CD8-positive, alpha-beta memory T cell (primary cell): ENCODE measurements at regions not wholly inside any gene's neighbourhood (a gene's known extent, or its start where the extent isn't known, plus 50 kb on each side); places are given as distances from the start of the nearest gene placed in this dataset.

Experiments
- CTCF ChIA-PET: fragments of 350-600 bp; sonication (Branson Sonifier 250); formaldehyde crosslinking; loops from one replicate; lab custom pipeline; 2021; ENCODE audit warnings: antibody characterized with exemption; lab: Charles Lee
- POLR2A ChIA-PET: fragments of 350-600 bp; sonication (Branson Sonifier 250); formaldehyde crosslinking; loops from one replicate; lab custom pipeline; 2021; ENCODE audit warnings: antibody characterized with exemption; lab: Charles Lee
- DNase-seq, 5 donors: peaks; one replicate each; pipeline versions ENCODE4 v3.0.0 to v3.0.0-alpha.2; 2020 to 2022; ENCODE audit warnings: mixed read lengths in 1 of 5
- H3K27ac ChIP-seq: one replicate; pipeline ENCODE4 v1.7.0; 2013; ENCODE audit warnings: low read depth, mild to moderate bottlenecking, low read length, moderate library complexity
- H3K27me3 ChIP-seq: 2 replicates; pipeline ENCODE4 v1.7.0; 2013; ENCODE audit warnings: low read length, mild to moderate bottlenecking; ENCODE audit not compliant: insufficient read depth, poor library complexity, severe bottlenecking
- H3K36me3 ChIP-seq: 2 replicates; pipeline ENCODE4 v1.7.0; 2013; ENCODE audit warnings: mild to moderate bottlenecking, low read length, moderate library complexity; ENCODE audit not compliant: insufficient read depth
- H3K4me1 ChIP-seq: 2 replicates; pipeline ENCODE4 v1.7.0; 2013; ENCODE audit warnings: mild to moderate bottlenecking, low read length, moderate library complexity; ENCODE audit not compliant: insufficient read depth
- H3K4me3 ChIP-seq: 2 replicates; pipeline ENCODE4 v1.7.0; 2013; ENCODE audit warnings: mild to moderate bottlenecking, low read length
- H3K9me3 ChIP-seq: 2 replicates; pipeline ENCODE4 v1.7.0; 2013; ENCODE audit warnings: mild to moderate bottlenecking, low read length
- H3K27ac Mint-ChIP-seq, 8 donors: one replicate each; pipeline ENCODE4 v1.8.0; 2020 to 2021; ENCODE audit warnings: mixed read lengths in 8 of 8, mild to moderate bottlenecking in 6 of 8, inconsistent platforms in 3 of 8, moderate library complexity in 3 of 8
- H3K27me3 Mint-ChIP-seq, 2 donors: one replicate each; pipeline ENCODE4 v1.8.0; 2020 to 2021; ENCODE audit warnings: mixed read lengths in 2 of 2, mild to moderate bottlenecking in 1 of 2, moderate library complexity in 1 of 2
- H3K36me3 Mint-ChIP-seq, 3 donors: one replicate each; pipeline ENCODE4 v1.8.0; 2020 to 2021; ENCODE audit warnings: mixed read lengths in 3 of 3, inconsistent platforms in 1 of 3, mild to moderate bottlenecking in 1 of 3
- H3K4me1 Mint-ChIP-seq, 3 donors: one replicate each; pipeline ENCODE4 v1.8.0; 2020 to 2021; ENCODE audit warnings: mixed read lengths in 3 of 3, inconsistent platforms in 1 of 3, mild to moderate bottlenecking in 1 of 3
- H3K4me3 Mint-ChIP-seq, 7 donors: one replicate each; pipeline ENCODE4 v1.8.0; 2020 to 2021; ENCODE audit warnings: mixed read lengths in 7 of 7, mild to moderate bottlenecking in 6 of 7, moderate library complexity in 4 of 7, inconsistent platforms in 2 of 7
- H3K9me3 Mint-ChIP-seq, 5 donors: one replicate each; pipeline ENCODE4 v1.8.0; 2020 to 2022; ENCODE audit warnings: mixed read lengths in 5 of 5, mild to moderate bottlenecking in 3 of 5, moderate library complexity in 2 of 5, inconsistent platforms in 1 of 5

DNA sequence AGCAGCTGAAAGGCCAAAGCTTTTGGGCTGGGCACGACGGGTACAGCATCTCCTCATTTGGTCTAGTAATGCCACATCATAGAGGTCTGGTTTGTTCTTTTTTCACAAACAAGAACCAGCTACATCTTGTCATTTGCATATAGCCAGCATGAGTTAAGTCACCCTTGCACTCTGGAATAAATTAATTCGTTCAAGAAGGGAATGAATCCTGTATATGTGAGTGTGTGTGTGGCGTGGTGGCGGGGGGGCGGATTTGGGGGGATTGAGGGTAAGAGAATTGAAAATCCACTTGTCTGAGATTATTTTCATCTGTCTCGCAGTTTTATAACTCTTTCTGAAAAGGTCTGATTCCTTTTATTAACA lies 380.0 kb upstream of the CAMK1G start:
- Mint-ChIP-seq H3K4me1 (peaks cover 0 to 7% (median 5%) of the 10 kb centered on the region in 3 donors), H3K9me3 (peaks cover 0 to 5% (median 2%) of the 10 kb centered on the region in 5 donors), H3K36me3 (no peaks in the 10 kb centered on the region), H3K27me3 (peaks cover 21 to 39% of the 10 kb centered on the region in 2 donors), H3K27ac (no peak overlapping the region), H3K4me3 (no peak overlapping the region)
- no peaks in the 10 kb centered on the region for H3K4me1 ChIP-seq
- POLR2A ChIA-PET, result no interaction called here
- no peak for DNase-seq
- CTCF ChIA-PET, result interaction anchor here (1.0 to 1.4 kb wide), 3 partner anchors 8 to 54 kb away, joined by 3 to 5 read pairs (median 3); no protein-coding TSS in a partner anchor
- no peaks in the 10 kb centered on the region for H3K9me3 ChIP-seq
- no peak overlapping the region for H3K4me3 ChIP-seq
- H3K27ac ChIP-seq, result no peak overlapping the region
- no peaks in the 10 kb centered on the region for H3K36me3 ChIP-seq
- peaks cover 3% of the 10 kb centered on the region for H3K27me3 ChIP-seq

DNA sequence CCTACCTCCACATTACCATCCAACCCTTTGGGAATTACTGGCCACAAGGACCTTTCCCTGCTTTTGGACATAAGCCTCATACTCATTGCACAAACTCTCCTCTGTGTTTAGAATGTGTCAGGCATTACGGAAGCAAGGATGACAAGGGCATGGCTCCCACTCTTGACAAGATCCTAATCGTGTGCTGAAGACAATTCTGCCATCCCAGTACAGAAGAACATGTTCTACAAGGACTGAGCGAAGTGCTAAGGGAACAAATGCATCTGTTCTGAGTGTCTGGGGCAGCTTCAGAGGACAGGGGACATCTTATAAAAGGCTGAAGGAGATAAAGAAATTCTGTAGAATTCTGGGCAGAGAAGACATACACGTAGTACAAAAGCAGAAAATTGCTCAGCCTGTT lies 378.5 kb upstream of the CAMK1G start:
- Histone ChIP-seq H3K4me1 (no peaks in the 10 kb centered on the region), H3K27ac (no peak overlapping the region), H3K27me3 (peaks cover 3% of the 10 kb centered on the region), H3K36me3 (no peaks in the 10 kb centered on the region), H3K4me3 (no peak overlapping the region), H3K9me3 (no peaks in the 10 kb centered on the region)
- CTCF ChIA-PET, result interaction anchor here (0.7 kb wide), 1 partner anchor 66 kb away, joined by 3 read pairs; no protein-coding TSS in a partner anchor
- peaks cover 21 to 50% of the 10 kb centered on the region in 2 donors for H3K27me3 Mint-ChIP-seq
- no peak overlapping the region for H3K27ac Mint-ChIP-seq
- peaks cover 0 to 7% (median 5%) of the 10 kb centered on the region in 3 donors for H3K4me1 Mint-ChIP-seq
- peaks cover 0 to 3% (median 0%) of the 10 kb centered on the region in 5 donors for H3K9me3 Mint-ChIP-seq
- DNase-seq, result no peak
- H3K36me3 Mint-ChIP-seq, result no peaks in the 10 kb centered on the region
- H3K4me3 Mint-ChIP-seq, result no peak overlapping the region
- POLR2A ChIA-PET, result no interaction called here

DNA sequence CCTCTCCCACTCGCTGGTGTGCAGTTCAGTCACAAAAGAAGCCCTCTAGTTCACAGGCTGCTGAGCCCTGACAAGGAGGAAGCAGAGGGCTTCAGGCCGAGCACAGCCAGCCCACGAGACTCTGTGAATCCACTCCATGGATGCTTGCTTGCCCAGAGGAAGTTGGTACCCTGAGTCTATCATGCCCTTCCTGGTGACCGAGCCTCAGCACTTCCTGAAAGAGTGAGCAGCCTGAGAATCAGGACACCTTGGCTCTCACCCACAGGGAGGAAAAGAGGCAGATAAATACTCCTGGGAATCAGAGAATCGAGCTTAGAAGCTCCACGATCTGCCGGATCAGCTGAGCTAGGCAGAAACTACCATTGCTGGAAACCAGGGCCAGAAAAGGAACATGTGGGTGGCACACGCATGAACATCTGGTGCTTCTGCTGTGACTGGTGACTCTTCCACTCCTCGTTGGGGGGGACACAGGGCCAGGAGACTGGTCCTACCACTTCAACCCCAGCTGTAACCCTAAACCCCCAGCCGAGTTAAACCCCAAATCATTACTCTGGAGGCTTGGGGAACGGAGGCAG lies 376.3 kb upstream of the CAMK1G start:
- Histone ChIP-seq H3K9me3 (no peaks in the 10 kb centered on the region), H3K4me1 (no peaks in the 10 kb centered on the region), H3K4me3 (no peak overlapping the region), H3K36me3 (no peaks in the 10 kb centered on the region), H3K27me3 (peaks cover 3% of the 10 kb centered on the region), H3K27ac (no peak overlapping the region)
- DNase-seq, result no peak
- no peaks in the 10 kb centered on the region for H3K36me3 Mint-ChIP-seq
- peak overlapping the region in 1 of 7 donors; percentile 19 for H3K4me3 Mint-ChIP-seq
- POLR2A ChIA-PET, result no interaction called here
- CTCF ChIA-PET, result interaction anchor here (0.8 kb wide), 1 partner anchor 41 kb away, joined by 3 read pairs; no protein-coding TSS in a partner anchor
- H3K27me3 Mint-ChIP-seq, result peaks cover 22 to 49% of the 10 kb centered on the region in 2 donors
- H3K27ac Mint-ChIP-seq, result no peak overlapping the region
- peaks cover 0 to 3% (median 0%) of the 10 kb centered on the region in 5 donors for H3K9me3 Mint-ChIP-seq
- peaks cover 0 to 7% (median 5%) of the 10 kb centered on the region in 3 donors for H3K4me1 Mint-ChIP-seq

DNA sequence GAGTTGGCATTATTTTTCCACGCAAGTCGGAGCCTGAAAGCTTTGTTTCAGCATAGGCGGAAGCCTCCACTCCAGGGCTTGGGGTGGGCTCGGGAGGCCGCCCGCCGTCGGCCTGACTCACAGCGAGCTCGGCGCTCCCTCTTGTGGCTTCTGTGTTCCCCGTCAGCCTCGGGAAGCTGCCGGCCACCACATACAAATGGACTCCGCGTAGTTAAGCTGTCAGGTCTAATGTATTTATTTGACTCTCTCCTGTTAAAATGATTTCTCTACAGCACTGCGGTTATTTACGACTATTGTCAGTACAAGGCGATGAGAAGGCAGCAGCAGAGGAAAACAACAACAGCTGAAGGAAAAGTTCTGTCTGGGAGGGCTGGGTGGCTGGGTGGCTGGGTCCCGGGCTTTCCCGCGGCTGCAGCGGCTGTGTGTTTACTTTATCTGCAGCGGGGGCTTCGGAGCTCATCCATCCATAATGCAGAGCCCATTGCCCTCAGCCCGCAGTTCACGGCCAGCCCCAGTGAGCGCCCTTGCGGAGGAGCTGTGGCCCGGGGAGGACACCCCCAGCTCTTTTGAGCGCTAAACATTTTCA lies 375.7 kb upstream of the CAMK1G start:
- Histone ChIP-seq H3K27ac (no peak overlapping the region), H3K4me3 (no peak overlapping the region), H3K9me3 (no peaks in the 10 kb centered on the region), H3K36me3 (no peaks in the 10 kb centered on the region), H3K27me3 (peaks cover 3% of the 10 kb centered on the region), H3K4me1 (no peaks in the 10 kb centered on the region)
- Mint-ChIP-seq H3K27me3 (peaks cover 22 to 49% of the 10 kb centered on the region in 2 donors), H3K4me1 (peaks cover 0 to 7% (median 5%) of the 10 kb centered on the region in 3 donors), H3K27ac (no peak overlapping the region), H3K36me3 (no peaks in the 10 kb centered on the region), H3K4me3 (peak overlapping the region in 1 of 7 donors; percentile 33), H3K9me3 (peaks cover 0 to 3% (median 0%) of the 10 kb centered on the region in 5 donors)
- no peak for DNase-seq
- ChIA-PET CTCF (interaction anchor here (0.8 kb wide), 1 partner anchor 41 kb away, joined by 3 read pairs; no protein-coding TSS in a partner anchor), POLR2A (no interaction called here)

DNA sequence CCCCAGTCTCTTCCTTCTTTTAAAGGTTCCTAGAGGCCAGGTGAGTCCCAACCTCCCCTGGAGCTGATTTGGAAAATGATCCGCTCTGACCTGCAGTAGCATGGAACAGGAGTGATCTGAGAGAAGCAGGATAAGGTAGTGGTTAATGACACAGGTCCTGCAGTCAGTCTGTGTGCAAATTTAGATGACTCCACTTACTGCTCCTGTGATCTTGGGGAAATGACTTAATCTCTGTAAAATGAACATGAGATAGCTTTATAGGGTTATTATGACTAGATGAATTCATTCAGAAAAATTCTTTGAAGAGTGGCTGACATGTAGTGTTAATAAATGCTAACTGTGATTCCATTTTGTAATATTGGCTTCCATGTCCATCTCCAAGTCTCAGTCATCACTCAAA lies 374.9 kb upstream of the CAMK1G start:
- Mint-ChIP-seq H3K27me3 (peaks cover 19 to 53% of the 10 kb centered on the region in 2 donors), H3K4me1 (peaks cover 0 to 7% (median 5%) of the 10 kb centered on the region in 3 donors), H3K9me3 (peaks cover 0 to 3% (median 0%) of the 10 kb centered on the region in 5 donors), H3K36me3 (no peaks in the 10 kb centered on the region), H3K4me3 (no peak overlapping the region), H3K27ac (no peak overlapping the region)
- Histone ChIP-seq H3K27me3 (peaks cover 3% of the 10 kb centered on the region), H3K9me3 (no peaks in the 10 kb centered on the region), H3K27ac (no peak overlapping the region), H3K4me1 (no peaks in the 10 kb centered on the region), H3K4me3 (no peak overlapping the region), H3K36me3 (no peaks in the 10 kb centered on the region)
- POLR2A ChIA-PET, result no interaction called here
- DNase-seq, result no peak
- CTCF ChIA-PET, result no interaction called here

DNA sequence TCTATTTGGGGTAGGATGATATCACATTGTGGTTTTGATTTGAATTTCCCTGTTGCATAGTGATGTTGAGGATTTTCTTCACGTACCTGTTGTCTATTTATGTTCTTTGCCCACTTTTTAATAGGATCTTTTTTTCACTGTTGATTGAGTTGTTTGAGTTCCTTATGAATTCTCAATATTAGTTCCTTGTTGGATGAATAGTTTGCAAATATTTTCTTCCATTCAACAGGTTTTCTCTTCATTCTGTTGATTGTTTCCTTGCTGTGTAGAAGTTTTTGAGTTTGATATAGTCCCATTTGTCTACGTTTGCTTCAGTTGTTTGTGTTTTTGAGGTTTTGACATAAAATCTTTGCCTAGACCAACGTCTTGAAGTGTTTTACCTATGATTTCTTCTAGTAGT lies 369.5 kb upstream of the CAMK1G start:
- H3K4me3 Mint-ChIP-seq, result no peak overlapping the region
- peaks cover 0 to 4% (median 0%) of the 10 kb centered on the region in 3 donors for H3K36me3 Mint-ChIP-seq
- H3K27ac Mint-ChIP-seq, result no peak overlapping the region
- H3K36me3 ChIP-seq, result no peaks in the 10 kb centered on the region
- ChIA-PET POLR2A (no interaction called here), CTCF (no interaction called here)
- no peaks in the 10 kb centered on the region for H3K4me1 Mint-ChIP-seq
- peaks cover 0 to 7% (median 4%) of the 10 kb centered on the region in 5 donors for H3K9me3 Mint-ChIP-seq
- no peaks in the 10 kb centered on the region for H3K27me3 ChIP-seq
- no peak overlapping the region for H3K4me3 ChIP-seq
- H3K4me1 ChIP-seq, result no peaks in the 10 kb centered on the region
- H3K27ac ChIP-seq, result no peak overlapping the region
- no peak for DNase-seq
- H3K27me3 Mint-ChIP-seq, result peaks cover 10 to 19% of the 10 kb centered on the region in 2 donors
- H3K9me3 ChIP-seq, result no peaks in the 10 kb centered on the region

DNA sequence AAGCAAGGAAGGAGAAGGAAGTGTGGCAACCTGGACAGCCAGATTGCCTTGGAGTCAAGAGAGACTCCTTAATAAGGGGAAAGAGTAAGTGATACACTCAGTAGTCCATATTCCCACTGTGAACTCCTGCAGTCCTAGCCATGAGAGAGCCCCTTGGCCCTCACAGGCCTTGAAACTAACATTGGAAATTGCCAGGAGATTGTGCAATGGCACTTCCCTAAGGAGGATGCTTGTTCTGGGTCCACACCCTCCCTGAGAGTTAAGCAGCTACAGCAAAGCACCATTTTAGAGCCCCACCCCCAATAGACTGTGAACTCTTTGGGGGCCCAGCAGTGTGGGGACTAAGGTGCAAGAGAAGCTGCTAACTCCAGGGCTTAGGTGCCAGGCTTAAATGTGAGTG lies 367.7 kb upstream of the CAMK1G start:
- Histone ChIP-seq H3K27ac (no peak overlapping the region), H3K9me3 (no peaks in the 10 kb centered on the region), H3K27me3 (no peaks in the 10 kb centered on the region), H3K4me3 (no peak overlapping the region), H3K4me1 (no peaks in the 10 kb centered on the region), H3K36me3 (no peaks in the 10 kb centered on the region)
- ChIA-PET CTCF (no interaction called here), POLR2A (no interaction called here)
- Mint-ChIP-seq H3K4me3 (no peak overlapping the region), H3K27ac (no peak overlapping the region), H3K9me3 (peaks cover 0 to 7% (median 4%) of the 10 kb centered on the region in 5 donors), H3K27me3 (peaks cover 8 to 12% of the 10 kb centered on the region in 2 donors), H3K36me3 (peaks cover 0 to 4% (median 0%) of the 10 kb centered on the region in 3 donors), H3K4me1 (no peaks in the 10 kb centered on the region)
- DNase-seq, result no peak

DNA sequence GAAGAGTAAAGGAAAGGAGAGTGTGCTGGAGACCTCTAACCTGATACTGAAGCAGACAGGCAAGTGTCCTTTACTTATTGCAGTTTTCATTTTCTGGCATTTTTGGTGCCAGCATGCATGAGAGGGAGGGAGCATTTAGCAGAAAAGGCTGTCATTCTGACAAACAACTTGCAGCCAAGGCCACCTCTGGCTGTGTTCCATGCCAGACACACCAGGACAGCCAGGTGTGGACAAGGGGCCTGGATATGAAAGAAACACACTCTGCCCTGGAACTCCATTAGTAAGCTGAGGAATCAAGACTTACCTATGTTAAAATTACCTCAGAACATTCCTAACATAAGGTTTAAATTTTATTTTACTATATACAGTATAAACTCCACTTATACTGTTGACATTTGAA lies 365.4 kb upstream of the CAMK1G start:
- Histone ChIP-seq H3K4me3 (no peak overlapping the region), H3K9me3 (no peaks in the 10 kb centered on the region), H3K27ac (no peak overlapping the region), H3K27me3 (no peaks in the 10 kb centered on the region), H3K36me3 (no peaks in the 10 kb centered on the region), H3K4me1 (no peaks in the 10 kb centered on the region)
- no peak for DNase-seq
- no peaks in the 10 kb centered on the region for H3K4me1 Mint-ChIP-seq
- CTCF ChIA-PET, result no interaction called here
- peaks cover 0 to 7% (median 4%) of the 10 kb centered on the region in 5 donors for H3K9me3 Mint-ChIP-seq
- POLR2A ChIA-PET, result no interaction called here
- no peak overlapping the region for H3K4me3 Mint-ChIP-seq
- H3K36me3 Mint-ChIP-seq, result peaks cover 0 to 4% (median 0%) of the 10 kb centered on the region in 3 donors
- peaks cover 12 to 19% of the 10 kb centered on the region in 2 donors for H3K27me3 Mint-ChIP-seq
- no peak overlapping the region for H3K27ac Mint-ChIP-seq
